Transverse colon (tissue), 3 donors: ENCODE measurements at regions not wholly inside any gene's neighbourhood (a gene's known extent, or its start where the extent isn't known, plus 50 kb on each side); places are given as distances from the start of the nearest gene placed in this dataset.

Experiments
- CTCF ChIP-seq, 5 experiments: fragments of 200-600 bp in 3 of 5; fragments of 450-650 bp in 2 of 5; sonication (generic) in 3 of 5; IDR thresholded peaks; 1 replicate in 2 of 5; 2 replicates in 3 of 5; pipeline ENCODE4 v1.5.1; 2016 to 2017; ENCODE audit warnings: antibody characterized with exemption in 5 of 5, inconsistent platforms in 3 of 5, mild to moderate bottlenecking in 2 of 5, moderate library complexity in 1 of 5
- EP300 ChIP-seq: sonication (generic); formaldehyde crosslinking; IDR thresholded peaks from one replicate; pipeline ENCODE4 v1.6.1; 2017; ENCODE audit warnings: antibody characterized with exemption, low read depth
- POLR2A ChIP-seq: fragments of 450-650 bp; IDR thresholded peaks from one replicate; pipeline ENCODE4 v1.6.1; 2016; ENCODE audit warnings: antibody characterized with exemption, mild to moderate bottlenecking, moderate library complexity

GRCh38 chr12:19794116-19794515, 354.8 kb downstream of the AEBP2 start:
- TF ChIP-seq EP300 = no peak
- no peak for TF ChIP-seq CTCF (IDR thresholded peaks at IDR 0.05)
- no peak for TF ChIP-seq POLR2A
